ENCODE measurements at regions not wholly inside any gene's neighbourhood (a gene's known extent, or its start where the extent isn't known, plus 50 kb on each side); places are given as distances from the start of the nearest gene placed in this dataset.

GRCh38 chr9:82356131-82356530 lies 367.6 kb downstream of the SPATA31D1 start:
- DNase-seq (ENCODE audit: extremely low read depth in 1 of 4, low spot score in 3 of 4): no peak
- Histone ChIP-seq H3K9me3 (replicated peaks; ENCODE audit: control insufficient read depth, insufficient read depth, low read depth, low read length) (no peaks in the 10 kb centered on the region), H2AFZ (ENCODE audit: low read depth, low read length) (no peak overlapping the region), H3K36me3 (ENCODE audit: control insufficient read depth, insufficient read depth, low read length) (no peaks in the 10 kb centered on the region), H3K27me3 (ENCODE audit: control insufficient read depth in 2 of 2, insufficient read depth in 2 of 2, low read length in 2 of 2) (no peaks in the 10 kb centered on the region), H4K20me1 (replicated peaks; ENCODE audit: control insufficient read depth, insufficient read depth, low read length) (no peaks in the 10 kb centered on the region), H3K4me1 (replicated peaks in 1 of 2; ENCODE audit: control insufficient read depth in 2 of 2, insufficient read depth in 2 of 2, low read length in 2 of 2) (no peaks in the 10 kb centered on the region), H3K9me1 (ENCODE audit: control insufficient read depth, insufficient read depth, low read length) (no peaks in the 10 kb centered on the region), H3K9ac (ENCODE audit: insufficient read depth in 1 of 2, low read depth in 2 of 2, low read length in 2 of 2) (no peak overlapping the region), H3K79me2 (ENCODE audit: control insufficient read depth, insufficient read depth, low read length) (no peaks in the 10 kb centered on the region), H3K4me3 (no peak overlapping the region), H3K27ac (ENCODE audit: extremely low read depth, low read depth, low read length) (no peak overlapping the region), H3K4me2 (ENCODE audit: insufficient read depth, low read length) (no peak overlapping the region)
- intact Hi-C loops (cut with micrococcal nuclease): no loop called here
- FAIRE-seq: no peak
- TF ChIP-seq MNT (conservative IDR thresholded peaks at IDR 0.05) (no peak), ELF1 (tag; IDR thresholded peaks at IDR 0.05) (no peak), CCNT2 (IDR thresholded peaks at IDR 0.05; ENCODE audit: borderline replicate concordance, extremely low read depth, insufficient read length, low read depth, low read length) (no peak), CHD1 (IDR thresholded peaks at IDR 0.05; ENCODE audit: low read length) (no peak), ZNF589 (CRISPR knock-in tag; IDR thresholded peaks at IDR 0.05; ENCODE audit: low read depth) (no peak), ZNF398 (CRISPR knock-in tag; IDR thresholded peaks at IDR 0.05) (no peak), NR1H2 (CRISPR knock-in tag; IDR thresholded peaks at IDR 0.05) (no peak), HNRNPK (IDR thresholded peaks at IDR 0.05; ENCODE audit: low read depth, low read length, poor library complexity, severe bottlenecking) (no peak), HMGN3 (IDR thresholded peaks at IDR 0.05; ENCODE audit: borderline replicate concordance, extremely low read depth, insufficient read length, low read depth, low read length) (no peak), ZNF316 (IDR thresholded peaks at IDR 0.05) (no peak), SRSF9 (IDR thresholded peaks at IDR 0.05; ENCODE audit: borderline replicate concordance, low read depth, low read length) (no peak)
- TF ChIP-seq, protein P1, sequence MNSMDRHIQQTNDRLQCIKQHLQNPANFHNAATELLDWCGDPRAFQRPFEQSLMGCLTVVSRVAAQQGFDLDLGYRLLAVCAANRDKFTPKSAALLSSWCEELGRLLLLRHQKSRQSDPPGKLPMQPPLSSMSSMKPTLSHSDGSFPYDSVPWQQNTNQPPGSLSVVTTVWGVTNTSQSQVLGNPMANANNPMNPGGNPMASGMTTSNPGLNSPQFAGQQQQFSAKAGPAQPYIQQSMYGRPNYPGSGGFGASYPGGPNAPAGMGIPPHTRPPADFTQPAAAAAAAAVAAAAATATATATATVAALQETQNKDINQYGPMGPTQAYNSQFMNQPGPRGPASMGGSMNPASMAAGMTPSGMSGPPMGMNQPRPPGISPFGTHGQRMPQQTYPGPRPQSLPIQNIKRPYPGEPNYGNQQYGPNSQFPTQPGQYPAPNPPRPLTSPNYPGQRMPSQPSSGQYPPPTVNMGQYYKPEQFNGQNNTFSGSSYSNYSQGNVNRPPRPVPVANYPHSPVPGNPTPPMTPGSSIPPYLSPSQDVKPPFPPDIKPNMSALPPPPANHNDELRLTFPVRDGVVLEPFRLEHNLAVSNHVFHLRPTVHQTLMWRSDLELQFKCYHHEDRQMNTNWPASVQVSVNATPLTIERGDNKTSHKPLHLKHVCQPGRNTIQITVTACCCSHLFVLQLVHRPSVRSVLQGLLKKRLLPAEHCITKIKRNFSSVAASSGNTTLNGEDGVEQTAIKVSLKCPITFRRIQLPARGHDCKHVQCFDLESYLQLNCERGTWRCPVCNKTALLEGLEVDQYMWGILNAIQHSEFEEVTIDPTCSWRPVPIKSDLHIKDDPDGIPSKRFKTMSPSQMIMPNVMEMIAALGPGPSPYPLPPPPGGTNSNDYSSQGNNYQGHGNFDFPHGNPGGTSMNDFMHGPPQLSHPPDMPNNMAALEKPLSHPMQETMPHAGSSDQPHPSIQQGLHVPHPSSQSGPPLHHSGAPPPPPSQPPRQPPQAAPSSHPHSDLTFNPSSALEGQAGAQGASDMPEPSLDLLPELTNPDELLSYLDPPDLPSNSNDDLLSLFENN (IDR thresholded peaks at IDR 0.05; ENCODE audit: low read depth in 2 of 2, low read length in 2 of 2): no peak
- in situ Hi-C loops (cut with MboI): no loop called here
- POLR2A ChIA-PET: no interaction called here
- CTCF ChIA-PET (ENCODE audit: low intra/inter-chr PET ratio): no interaction called here
- BruUV-seq (replicated peaks): no TSS peak
- no peak for ATAC-seq
- WGBS (ENCODE audit: insufficient coverage, low coverage, missing lambda C conversion rate): 0% methylated on average over 2 of the region's 2 CpGs

Measured in K562 (cell line).